ENCODE measurements at regions not wholly inside any gene's neighbourhood (a gene's known extent, or its start where the extent isn't known, plus 50 kb on each side); places are given as distances from the start of the nearest gene placed in this dataset.

DNA sequence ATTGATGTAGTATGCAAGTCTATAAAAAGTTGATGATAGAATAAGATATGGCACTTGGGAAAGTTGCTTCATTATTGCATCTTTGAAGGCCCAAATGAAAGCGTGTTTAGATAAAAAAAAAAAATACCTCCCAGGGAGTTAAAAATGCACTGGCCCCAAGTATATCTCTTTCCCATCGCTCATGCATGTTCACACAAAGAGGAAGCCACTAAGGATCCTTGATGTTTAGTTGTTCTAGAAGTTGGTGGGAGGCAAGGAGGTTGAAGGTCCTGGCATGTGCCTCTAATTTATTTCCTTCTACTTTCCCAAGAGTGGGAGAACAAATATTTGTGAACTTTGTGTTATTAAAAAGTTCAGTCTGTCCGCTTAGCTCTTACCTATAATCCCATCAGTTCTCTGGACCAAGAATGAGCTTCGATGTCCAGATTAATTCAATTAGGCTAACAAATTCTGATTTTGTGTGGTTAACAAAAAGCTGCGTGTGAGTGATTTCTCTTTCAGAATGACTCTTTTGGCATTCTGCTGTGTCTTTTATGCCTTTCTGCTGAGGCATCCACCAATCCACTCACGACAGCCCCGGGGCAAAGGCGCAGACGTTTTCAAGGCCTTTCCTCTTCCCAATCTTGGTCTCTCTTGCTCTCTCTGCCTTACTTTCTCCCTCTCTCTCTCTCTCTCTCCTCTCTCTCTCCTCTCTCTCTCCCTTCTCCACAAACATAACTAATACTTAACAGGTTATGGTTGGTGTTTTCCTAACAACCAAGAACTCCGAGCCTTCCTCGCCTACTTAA is 135.1 kb upstream of the ERCC6L2 start:
- TF ChIP-seq CTCF (IDR thresholded peaks at IDR 0.05) (no peak), POLR2A (IDR thresholded peaks at IDR 0.05) (no peak)
